ENCODE measurements at regions not wholly inside any gene's neighbourhood (a gene's known extent, or its start where the extent isn't known, plus 50 kb on each side); places are given as distances from the start of the nearest gene placed in this dataset.

- TF ChIP-seq POLR2A (IDR thresholded peaks at IDR 0.05) (no peak), CTCF (IDR thresholded peaks at IDR 0.05) (no peak)
- intact Hi-C loops (cut with DNase I; ENCODE audit: low total_unique reads) = no loop called here
- WGBS, 2 donors = 11 to 27% methylated on average over 1 of the region's 1 CpG
- H3K4me3 ChIP-seq (ENCODE audit: low read depth, poor library complexity, severe bottlenecking) = no peak overlapping the region
- DNase-seq (ENCODE audit: low spot score in 2 of 2) = no peak
Observed at GRCh38 chr12:77374673-77375072, 309.3 kb upstream of the E2F7 start.

GRCh38 chr12:77372494-77372893 lies 307.1 kb upstream of the E2F7 start:
- WGBS, 2 donors = 78 to 80% methylated on average over 1 of the region's 1 CpG
- no peak for TF ChIP-seq POLR2A (IDR thresholded peaks at IDR 0.05)
- no peak for TF ChIP-seq CTCF (IDR thresholded peaks at IDR 0.05)
- intact Hi-C loops (cut with DNase I; ENCODE audit: low total_unique reads) = no loop called here
- no peak overlapping the region for H3K4me3 ChIP-seq (ENCODE audit: low read depth, poor library complexity, severe bottlenecking)
- DNase-seq (ENCODE audit: low spot score in 2 of 2) = no peak

GRCh38 chr12:77372026-77372425 lies 306.7 kb upstream of the E2F7 start:
- 92 to 95% methylated on average over 2 of the region's 2 CpGs for whole genome bisulfite sequencing, 2 donors
- no peak for DNase-seq (ENCODE audit: low spot score in 2 of 2)
- intact Hi-C loops (cut with DNase I; ENCODE audit: low total_unique reads) = no loop called here
- no peak overlapping the region for H3K4me3 ChIP-seq (ENCODE audit: low read depth, poor library complexity, severe bottlenecking)
- TF ChIP-seq POLR2A (IDR thresholded peaks at IDR 0.05) (no peak), CTCF (IDR thresholded peaks at IDR 0.05) (no peak)

DNA sequence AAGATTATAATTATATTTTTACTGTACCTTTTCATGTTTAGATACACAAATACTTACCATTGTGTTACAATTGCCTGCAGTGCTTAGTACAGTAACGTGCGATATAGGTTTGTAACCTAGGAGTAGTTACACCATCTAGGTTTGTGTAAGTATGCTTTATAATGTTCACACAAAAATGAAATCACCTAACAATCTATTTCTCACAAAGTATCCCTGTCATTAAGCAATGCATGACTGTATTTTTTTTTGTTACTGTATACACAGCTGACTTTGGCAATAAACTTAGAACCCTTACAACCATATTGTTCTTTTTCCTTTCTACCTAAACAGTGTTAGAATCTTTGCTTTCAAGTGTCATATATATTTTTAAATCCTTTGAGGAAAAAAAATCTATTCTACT lies 303.0 kb upstream of the E2F7 start:
- 91 to 98% methylated on average over 2 of the region's 2 CpGs for WGBS, 2 donors
- TF ChIP-seq CTCF (IDR thresholded peaks at IDR 0.05) (no peak), POLR2A (IDR thresholded peaks at IDR 0.05) (no peak)
- no peak for DNase-seq (ENCODE audit: low spot score in 2 of 2)
- no peak overlapping the region for H3K4me3 ChIP-seq (ENCODE audit: low read depth, poor library complexity, severe bottlenecking)
- intact Hi-C loops (cut with DNase I; ENCODE audit: low total_unique reads) = no loop called here

- intact Hi-C loops (cut with DNase I; ENCODE audit: low total_unique reads) = no loop called here
- 93 to 94% methylated on average over 2 of the region's 2 CpGs for WGBS, 2 donors
- no peak overlapping the region for H3K4me3 ChIP-seq (ENCODE audit: low read depth, poor library complexity, severe bottlenecking)
- TF ChIP-seq CTCF (IDR thresholded peaks at IDR 0.05) (no peak), POLR2A (IDR thresholded peaks at IDR 0.05) (no peak)
- no peak for DNase-seq (ENCODE audit: low spot score in 2 of 2)
Observed at GRCh38 chr12:77366616-77367015, 301.2 kb upstream of the E2F7 start.

DNA sequence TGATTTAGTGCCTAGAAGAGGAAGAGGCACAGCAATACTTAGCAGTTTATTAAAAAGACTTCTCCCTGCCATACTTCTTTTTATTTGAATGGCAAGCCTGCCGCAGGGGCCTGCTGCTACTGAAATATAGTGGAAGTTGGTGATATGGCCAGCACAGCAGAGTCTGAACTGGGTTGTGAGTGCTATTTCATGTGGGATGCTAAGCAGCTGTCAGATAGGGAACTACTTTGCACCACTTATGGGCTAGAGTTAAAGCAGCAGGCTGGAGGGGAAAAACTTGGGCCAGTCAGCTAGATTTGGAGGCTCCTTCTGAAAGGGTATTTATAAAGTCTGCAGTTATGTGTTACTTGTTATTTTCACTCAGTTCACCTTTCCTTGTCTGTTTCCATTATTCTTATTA lies 299.0 kb upstream of the E2F7 start:
- TF ChIP-seq POLR2A (IDR thresholded peaks at IDR 0.05) (no peak), CTCF (IDR thresholded peaks at IDR 0.05) (no peak)
- intact Hi-C loops (cut with DNase I; ENCODE audit: low total_unique reads) = no loop called here
- DNase-seq (ENCODE audit: low spot score in 2 of 2) = no peak
- WGBS, 2 donors = 81 to 96% methylated on average over 1 of the region's 1 CpG
- no peak overlapping the region for H3K4me3 ChIP-seq (ENCODE audit: low read depth, poor library complexity, severe bottlenecking)
